ENCODE measurements at regions not wholly inside any gene's neighbourhood (a gene's known extent, or its start where the extent isn't known, plus 50 kb on each side); places are given as distances from the start of the nearest gene placed in this dataset.

GRCh38 chr2:60302377-60303126, 250.9 kb downstream of the BCL11A start:
- Mint-ChIP-seq H3K36me3 (ENCODE audit: insufficient read depth) (no peaks in the 10 kb centered on the region), H3K9me3 (no peaks in the 10 kb centered on the region), H3K4me3 (no peak overlapping the region), H3K27me3 (ENCODE audit: low read depth) (no peaks in the 10 kb centered on the region), H3K4me1 (ENCODE audit: low read depth) (no peaks in the 10 kb centered on the region)
- no peak for DNase-seq
- no peak for ATAC-seq

DNA sequence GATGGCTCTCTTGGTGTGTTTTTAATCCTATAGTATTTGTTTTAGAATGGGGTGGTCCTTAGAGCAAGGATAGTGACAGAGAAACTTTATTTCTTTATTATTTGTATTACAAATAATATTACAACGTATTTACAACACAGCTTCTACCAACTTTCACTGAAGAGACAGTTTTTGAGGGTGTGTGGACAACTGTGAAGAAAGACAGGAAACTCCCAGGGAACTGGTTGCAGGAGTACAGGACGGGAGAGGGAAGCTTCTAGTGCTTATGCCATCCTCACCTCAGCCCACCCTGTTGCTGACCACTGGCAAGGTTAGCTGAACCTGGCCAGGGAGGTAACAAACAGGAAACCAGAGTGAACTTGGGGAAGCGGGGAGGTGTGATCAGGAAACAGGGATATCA, 251.7 kb downstream of the BCL11A start:
- no peaks in the 10 kb centered on the region for H3K4me1 Mint-ChIP-seq (ENCODE audit: low read depth)

GRCh38 chr2:60299179-60299578, 254.3 kb downstream of the BCL11A start:
- DNase-seq (no peak), ATAC-seq (no peak)
- no peak overlapping the region for H3K4me3 Mint-ChIP-seq
- no peaks in the 10 kb centered on the region for H3K36me3 Mint-ChIP-seq (ENCODE audit: insufficient read depth)
- no peaks in the 10 kb centered on the region for H3K27me3 Mint-ChIP-seq (ENCODE audit: low read depth)
- no peaks in the 10 kb centered on the region for H3K4me1 Mint-ChIP-seq (ENCODE audit: low read depth)
- H3K9me3 Mint-ChIP-seq, result no peaks in the 10 kb centered on the region

More for the DNA sequence above, 251.7 kb downstream of the BCL11A start:
- no peaks in the 10 kb centered on the region for H3K27me3 Mint-ChIP-seq (ENCODE audit: low read depth)
- H3K36me3 Mint-ChIP-seq (ENCODE audit: insufficient read depth), result no peaks in the 10 kb centered on the region
- H3K9me3 Mint-ChIP-seq, result no peaks in the 10 kb centered on the region
- DNase-seq (no peak), ATAC-seq (no peak)
- no peak overlapping the region for H3K4me3 Mint-ChIP-seq

DNA sequence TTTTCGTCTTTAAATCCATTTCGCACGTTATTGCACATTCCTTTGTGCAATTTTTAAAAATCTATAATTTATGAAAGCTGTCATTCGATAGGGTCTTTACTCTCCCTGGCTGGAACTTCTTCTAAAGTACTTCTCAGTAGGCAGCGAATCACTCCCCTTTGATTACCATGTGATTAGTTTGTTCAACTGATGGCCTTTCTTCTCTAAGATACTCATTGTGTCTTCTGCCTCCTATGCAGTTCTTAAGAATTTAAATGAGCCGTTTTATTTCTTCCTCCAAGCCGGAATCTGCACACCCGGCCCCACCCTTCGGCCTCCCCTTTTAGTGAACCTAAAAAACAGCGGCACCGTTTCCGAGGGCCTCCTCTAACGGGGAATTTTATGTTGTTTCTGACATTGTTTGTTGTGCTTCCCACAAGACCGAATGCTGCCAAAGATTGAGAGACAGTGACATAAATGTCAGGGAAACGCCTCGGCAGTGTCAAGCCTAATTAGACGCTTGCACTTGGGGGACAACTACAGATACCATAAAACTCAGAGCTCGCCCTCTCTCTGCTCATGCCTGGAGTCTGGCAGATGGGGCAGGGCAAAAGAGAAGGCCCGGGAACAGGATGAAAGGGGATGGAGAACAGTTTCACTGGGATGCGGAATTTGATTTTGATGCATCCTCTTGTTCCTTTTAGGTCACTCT, 255.3 kb downstream of the BCL11A start:
- Mint-ChIP-seq H3K27me3 (ENCODE audit: low read depth) (no peaks in the 10 kb centered on the region), H3K9me3 (no peaks in the 10 kb centered on the region), H3K4me1 (ENCODE audit: low read depth) (no peaks in the 10 kb centered on the region), H3K4me3 (no peak overlapping the region), H3K36me3 (ENCODE audit: insufficient read depth) (no peaks in the 10 kb centered on the region)
- DNase-seq (no peak), ATAC-seq (no peak)

- Mint-ChIP-seq H3K36me3 (ENCODE audit: insufficient read depth) (no peaks in the 10 kb centered on the region), H3K27me3 (ENCODE audit: low read depth) (no peaks in the 10 kb centered on the region), H3K9me3 (no peaks in the 10 kb centered on the region), H3K4me1 (ENCODE audit: low read depth) (no peaks in the 10 kb centered on the region), H3K4me3 (no peak overlapping the region)
- DNase-seq (no peak), ATAC-seq (peak in 1 of 2 donors; percentile 17)
These were observed 256.0 kb downstream of the BCL11A start for GRCh38 chr2:60297296-60298005.

DNA sequence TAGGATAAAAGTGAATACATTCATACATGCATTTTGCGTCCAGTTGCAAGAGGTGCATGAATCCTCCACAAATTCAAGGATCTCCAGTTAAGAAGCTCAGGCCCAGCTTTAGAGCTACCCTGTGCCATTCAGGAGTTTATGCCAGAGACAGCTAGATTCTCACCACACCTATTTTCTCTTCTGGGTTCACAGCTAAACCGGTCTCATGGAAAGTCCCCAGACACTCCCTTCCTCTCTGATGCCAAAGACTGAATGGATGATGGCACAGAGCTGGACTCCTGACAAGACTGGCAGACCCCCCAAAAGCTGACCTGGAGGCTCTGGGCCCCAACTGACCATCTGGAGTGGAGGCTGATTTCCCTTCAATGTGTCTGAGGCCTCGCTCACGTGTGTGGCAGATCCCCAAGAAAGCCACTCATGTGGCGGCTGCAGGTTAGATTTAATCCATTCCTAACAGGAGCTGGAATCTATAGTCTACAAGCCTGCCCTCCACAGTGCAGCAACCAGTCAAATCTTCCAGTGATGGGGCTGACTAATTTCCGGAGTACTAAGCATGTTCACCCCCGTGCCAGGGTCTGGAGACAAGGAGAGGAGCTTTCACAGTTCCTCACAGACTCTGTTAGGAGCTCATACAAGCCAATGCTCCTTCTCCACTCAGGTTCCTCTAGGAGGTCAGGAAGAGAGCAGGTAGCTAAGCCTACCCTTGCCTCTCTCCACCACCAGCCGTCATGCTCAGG, 257.1 kb downstream of the BCL11A start:
- Mint-ChIP-seq H3K4me1 (ENCODE audit: low read depth) (no peaks in the 10 kb centered on the region), H3K27me3 (ENCODE audit: low read depth) (no peaks in the 10 kb centered on the region)
- ATAC-seq, result no peak

DNA sequence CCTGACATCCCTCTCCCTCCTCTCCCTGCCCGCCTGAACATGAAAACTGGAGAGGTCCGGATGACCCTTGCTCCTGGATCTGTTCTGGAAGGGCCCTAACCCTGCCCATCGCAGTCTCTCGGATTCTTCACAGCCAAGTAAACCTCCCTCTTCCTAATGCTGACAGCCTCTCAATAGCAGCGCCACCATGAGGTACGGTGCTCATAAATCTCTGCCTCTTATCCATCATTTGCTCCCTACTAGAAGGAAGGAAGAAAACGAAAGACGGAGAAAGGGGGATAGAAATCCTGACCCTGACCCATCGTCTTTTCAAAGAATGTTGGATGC, 257.9 kb downstream of the BCL11A start:
- no peaks in the 10 kb centered on the region for H3K36me3 Mint-ChIP-seq (ENCODE audit: insufficient read depth)
- H3K27me3 Mint-ChIP-seq (ENCODE audit: low read depth), result no peaks in the 10 kb centered on the region
- H3K4me3 Mint-ChIP-seq, result no peak overlapping the region
- DNase-seq (no peak), ATAC-seq (no peak)
- H3K4me1 Mint-ChIP-seq (ENCODE audit: low read depth), result no peaks in the 10 kb centered on the region
- H3K9me3 Mint-ChIP-seq, result no peaks in the 10 kb centered on the region

More for the DNA sequence above, 257.1 kb downstream of the BCL11A start:
- no peak for DNase-seq
- H3K36me3 Mint-ChIP-seq (ENCODE audit: insufficient read depth), result no peaks in the 10 kb centered on the region
- no peak overlapping the region for H3K4me3 Mint-ChIP-seq
- no peaks in the 10 kb centered on the region for H3K9me3 Mint-ChIP-seq

- H3K27me3 Mint-ChIP-seq (ENCODE audit: low read depth), result no peaks in the 10 kb centered on the region
- ATAC-seq (no peak), DNase-seq (no peak)
- H3K36me3 Mint-ChIP-seq (ENCODE audit: insufficient read depth), result no peaks in the 10 kb centered on the region
- H3K4me3 Mint-ChIP-seq, result no peak overlapping the region
- H3K9me3 Mint-ChIP-seq, result no peaks in the 10 kb centered on the region
- no peaks in the 10 kb centered on the region for H3K4me1 Mint-ChIP-seq (ENCODE audit: low read depth)
These were observed 258.4 kb downstream of the BCL11A start for GRCh38 chr2:60294901-60295635.

DNA sequence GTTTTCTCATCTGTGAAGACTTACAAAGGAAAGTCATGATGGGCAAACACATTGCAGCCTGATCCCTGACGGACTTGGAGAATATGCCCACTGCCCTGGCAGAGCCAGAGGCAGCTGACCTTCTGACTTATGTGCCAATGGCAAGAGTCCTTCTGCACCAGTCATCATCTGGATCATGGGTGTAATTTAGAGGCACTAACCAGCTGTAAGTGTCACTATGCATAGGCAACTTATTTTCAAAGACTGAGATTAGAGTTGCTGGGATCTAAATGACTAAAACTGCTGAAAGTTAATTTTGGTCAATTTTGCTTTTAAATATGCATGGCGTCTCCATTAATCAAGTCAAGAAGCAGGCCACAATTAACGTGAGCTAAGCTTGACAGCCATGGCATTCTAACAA, 261.2 kb downstream of the BCL11A start:
- no peak overlapping the region for H3K4me3 Mint-ChIP-seq
- H3K27me3 Mint-ChIP-seq (ENCODE audit: low read depth), result peaks cover 2% of the 10 kb centered on the region
- H3K9me3 Mint-ChIP-seq, result no peaks in the 10 kb centered on the region
- no peaks in the 10 kb centered on the region for H3K4me1 Mint-ChIP-seq (ENCODE audit: low read depth)
- no peaks in the 10 kb centered on the region for H3K36me3 Mint-ChIP-seq (ENCODE audit: insufficient read depth)
- no peak for ATAC-seq
- no peak for DNase-seq

DNA sequence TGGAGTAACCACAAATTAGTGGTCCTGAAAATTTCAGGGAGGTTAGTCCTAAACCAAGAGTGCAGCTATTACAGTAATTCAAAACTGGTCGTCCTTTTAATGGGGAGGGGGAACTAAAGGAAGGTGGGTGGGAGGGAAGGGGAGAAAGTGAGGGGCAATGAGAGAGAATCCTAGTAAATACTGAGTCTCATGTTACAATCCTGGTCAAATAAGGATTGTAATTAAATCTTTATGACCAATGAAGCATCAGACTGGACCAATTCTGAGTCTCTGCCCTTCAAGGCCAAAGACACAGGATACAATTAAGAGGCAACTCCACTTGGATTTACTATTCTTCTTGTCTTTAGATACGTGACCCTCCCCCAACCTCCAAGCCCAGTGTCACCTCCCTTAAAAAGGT, 262.9 kb downstream of the BCL11A start:
- no peak for ATAC-seq
- H3K9me3 Mint-ChIP-seq, result no peaks in the 10 kb centered on the region
- H3K36me3 Mint-ChIP-seq (ENCODE audit: insufficient read depth), result no peaks in the 10 kb centered on the region
- H3K27me3 Mint-ChIP-seq (ENCODE audit: low read depth), result peaks cover 2% of the 10 kb centered on the region
- no peaks in the 10 kb centered on the region for H3K4me1 Mint-ChIP-seq (ENCODE audit: low read depth)
- DNase-seq, result no peak
- H3K4me3 Mint-ChIP-seq, result no peak overlapping the region

GRCh38 chr2:60285626-60286316, 267.7 kb downstream of the BCL11A start:
- Mint-ChIP-seq H3K36me3 (ENCODE audit: insufficient read depth) (no peaks in the 10 kb centered on the region), H3K9me3 (no peaks in the 10 kb centered on the region), H3K4me1 (ENCODE audit: low read depth) (no peaks in the 10 kb centered on the region), H3K27me3 (ENCODE audit: low read depth) (peaks cover 2% of the 10 kb centered on the region), H3K4me3 (no peak overlapping the region)
- ATAC-seq (no peak), DNase-seq (no peak)

GRCh38 chr2:60283626-60284025, 269.8 kb downstream of the BCL11A start:
- ATAC-seq, result no peak
- H3K36me3 Mint-ChIP-seq (ENCODE audit: insufficient read depth), result no peaks in the 10 kb centered on the region
- H3K4me3 Mint-ChIP-seq, result no peak overlapping the region
- DNase-seq, result no peak
- H3K4me1 Mint-ChIP-seq (ENCODE audit: low read depth), result no peaks in the 10 kb centered on the region
- H3K9me3 Mint-ChIP-seq, result no peaks in the 10 kb centered on the region
- peaks cover 4% of the 10 kb centered on the region for H3K27me3 Mint-ChIP-seq (ENCODE audit: low read depth)

- Mint-ChIP-seq H3K9me3 (no peaks in the 10 kb centered on the region), H3K4me1 (ENCODE audit: low read depth) (no peaks in the 10 kb centered on the region), H3K27me3 (ENCODE audit: low read depth) (peaks cover 4% of the 10 kb centered on the region), H3K36me3 (ENCODE audit: insufficient read depth) (no peaks in the 10 kb centered on the region), H3K4me3 (no peak overlapping the region)
- DNase-seq, result no peak
- ATAC-seq, result no peak
These were observed 270.6 kb downstream of the BCL11A start for GRCh38 chr2:60282886-60283285.

Measured in activated T-cell treated with anti-CD3 and anti-CD28 coated beads, Interleukin-2, amount 50 U/mL, for 4 hours (primary cell).